ENCODE measurements at regions not wholly inside any gene's neighbourhood (a gene's known extent, or its start where the extent isn't known, plus 50 kb on each side); places are given as distances from the start of the nearest gene placed in this dataset.
"Not testable (repeated sequence)": the region's sequence is repeated elsewhere in the genome, so short reads cannot be mapped to it uniquely, and the experiment has no call there.

- Histone ChIP-seq H3K4me3 (ENCODE audit: insufficient read length, low read depth) (no peak overlapping the region), H3K4me1 (ENCODE audit: insufficient read depth, insufficient read length) (no peaks in the 10 kb centered on the region), H3K9me3 (ENCODE audit: insufficient read depth, low read length) (no peaks in the 10 kb centered on the region), H3K36me3 (ENCODE audit: insufficient read depth, insufficient read length, low read length) (no peaks in the 10 kb centered on the region), H3K9ac (ENCODE audit: insufficient read length, low read depth) (no peak overlapping the region), H3K27me3 (ENCODE audit: insufficient read depth, insufficient read length) (no peaks in the 10 kb centered on the region)
- no peak for TF ChIP-seq SUZ12 (IDR thresholded peaks at IDR 0.05; ENCODE audit: extremely low read depth, insufficient read depth, insufficient read length)
- TF ChIP-seq YY1 (IDR thresholded peaks at IDR 0.05; ENCODE audit: insufficient read depth, insufficient read length) = no peak
- TF ChIP-seq ZNF274 (IDR thresholded peaks at IDR 0.05; ENCODE audit: low read depth, low read length) = no peak
- no peak for DNase-seq (ENCODE audit: low read depth, low spot score)
These were observed 589.9 kb downstream of the DNAH5 start for GRCh38 chr5:13354611-13355010.

GRCh38 chr5:13350767-13351166 lies 593.7 kb downstream of the DNAH5 start:
- no peak for DNase-seq (ENCODE audit: low read depth, low spot score)
- no peaks in the 10 kb centered on the region for H3K27me3 ChIP-seq (ENCODE audit: insufficient read depth, insufficient read length)
- H3K9me3 ChIP-seq (ENCODE audit: insufficient read depth, low read length) = no peaks in the 10 kb centered on the region
- H3K36me3 ChIP-seq (ENCODE audit: insufficient read depth, insufficient read length, low read length) = no peaks in the 10 kb centered on the region
- TF ChIP-seq ZNF274 (IDR thresholded peaks at IDR 0.05; ENCODE audit: low read depth, low read length) (no peak), YY1 (IDR thresholded peaks at IDR 0.05; ENCODE audit: insufficient read depth, insufficient read length) (no peak), SUZ12 (IDR thresholded peaks at IDR 0.05; ENCODE audit: extremely low read depth, insufficient read depth, insufficient read length) (no peak)
- no peak overlapping the region for H3K4me3 ChIP-seq (ENCODE audit: insufficient read length, low read depth)
- no peak overlapping the region for H3K9ac ChIP-seq (ENCODE audit: insufficient read length, low read depth)
- H3K4me1 ChIP-seq (ENCODE audit: insufficient read depth, insufficient read length) = no peaks in the 10 kb centered on the region

- H3K9ac ChIP-seq (ENCODE audit: insufficient read length, low read depth) = no peak overlapping the region
- H3K4me3 ChIP-seq (ENCODE audit: insufficient read length, low read depth) = no peak overlapping the region
- H3K9me3 ChIP-seq (ENCODE audit: insufficient read depth, low read length) = no peaks in the 10 kb centered on the region
- no peaks in the 10 kb centered on the region for H3K4me1 ChIP-seq (ENCODE audit: insufficient read depth, insufficient read length)
- no peaks in the 10 kb centered on the region for H3K36me3 ChIP-seq (ENCODE audit: insufficient read depth, insufficient read length, low read length)
- TF ChIP-seq ZNF274 (IDR thresholded peaks at IDR 0.05; ENCODE audit: low read depth, low read length) (no peak), SUZ12 (IDR thresholded peaks at IDR 0.05; ENCODE audit: extremely low read depth, insufficient read depth, insufficient read length) (no peak), YY1 (IDR thresholded peaks at IDR 0.05; ENCODE audit: insufficient read depth, insufficient read length) (no peak)
- H3K27me3 ChIP-seq (ENCODE audit: insufficient read depth, insufficient read length) = no peaks in the 10 kb centered on the region
- DNase-seq (ENCODE audit: low read depth, low spot score) = no peak
These were observed 595.9 kb downstream of the DNAH5 start for GRCh38 chr5:13348568-13348967.

GRCh38 chr5:13346401-13346800 lies 598.1 kb downstream of the DNAH5 start:
- no peak for TF ChIP-seq YY1 (IDR thresholded peaks at IDR 0.05; ENCODE audit: insufficient read depth, insufficient read length)
- no peak for TF ChIP-seq ZNF274 (IDR thresholded peaks at IDR 0.05; ENCODE audit: low read depth, low read length)
- TF ChIP-seq SUZ12 (IDR thresholded peaks at IDR 0.05; ENCODE audit: extremely low read depth, insufficient read depth, insufficient read length) = no peak

GRCh38 chr5:13339093-13339492 lies 605.4 kb downstream of the DNAH5 start:
- no peak for DNase-seq (ENCODE audit: low read depth, low spot score)
- TF ChIP-seq SUZ12 (IDR thresholded peaks at IDR 0.05; ENCODE audit: extremely low read depth, insufficient read depth, insufficient read length) (no peak), YY1 (IDR thresholded peaks at IDR 0.05; ENCODE audit: insufficient read depth, insufficient read length) (no peak), ZNF274 (IDR thresholded peaks at IDR 0.05; ENCODE audit: low read depth, low read length) (no peak)
- Histone ChIP-seq H3K9ac (ENCODE audit: insufficient read length, low read depth) (no peak overlapping the region), H3K4me1 (ENCODE audit: insufficient read depth, insufficient read length) (no peaks in the 10 kb centered on the region), H3K9me3 (ENCODE audit: insufficient read depth, low read length) (no peaks in the 10 kb centered on the region), H3K36me3 (ENCODE audit: insufficient read depth, insufficient read length, low read length) (no peaks in the 10 kb centered on the region), H3K27me3 (ENCODE audit: insufficient read depth, insufficient read length) (no peaks in the 10 kb centered on the region), H3K4me3 (ENCODE audit: insufficient read length, low read depth) (no peak overlapping the region)

More at GRCh38 chr5:13346401-13346800, 598.1 kb downstream of the DNAH5 start:
- Histone ChIP-seq H3K9ac (ENCODE audit: insufficient read length, low read depth) (no peak overlapping the region), H3K36me3 (ENCODE audit: insufficient read depth, insufficient read length, low read length) (no peaks in the 10 kb centered on the region), H3K27me3 (ENCODE audit: insufficient read depth, insufficient read length) (no peaks in the 10 kb centered on the region), H3K4me3 (ENCODE audit: insufficient read length, low read depth) (no peak overlapping the region), H3K9me3 (ENCODE audit: insufficient read depth, low read length) (no peaks in the 10 kb centered on the region), H3K4me1 (ENCODE audit: insufficient read depth, insufficient read length) (no peaks in the 10 kb centered on the region)
- DNase-seq (ENCODE audit: low read depth, low spot score) = no peak

- not testable (repeated sequence) for DNase-seq (ENCODE audit: low read depth, low spot score); H3K27me3 ChIP-seq (ENCODE audit: insufficient read depth, insufficient read length); H3K4me1 ChIP-seq (ENCODE audit: insufficient read depth, insufficient read length); H3K36me3 ChIP-seq (ENCODE audit: insufficient read depth, insufficient read length, low read length); H3K9me3 ChIP-seq (ENCODE audit: insufficient read depth, low read length); H3K4me3 ChIP-seq (ENCODE audit: insufficient read length, low read depth); H3K9ac ChIP-seq (ENCODE audit: insufficient read length, low read depth)
These were observed 609.5 kb downstream of the DNAH5 start for GRCh38 chr5:13335026-13335425.

- Histone ChIP-seq H3K9ac (ENCODE audit: insufficient read length, low read depth) (no peak overlapping the region), H3K36me3 (ENCODE audit: insufficient read depth, insufficient read length, low read length) (no peaks in the 10 kb centered on the region), H3K27me3 (ENCODE audit: insufficient read depth, insufficient read length) (no peaks in the 10 kb centered on the region), H3K9me3 (ENCODE audit: insufficient read depth, low read length) (no peaks in the 10 kb centered on the region), H3K4me3 (ENCODE audit: insufficient read length, low read depth) (no peak overlapping the region), H3K4me1 (ENCODE audit: insufficient read depth, insufficient read length) (no peaks in the 10 kb centered on the region)
- no peak for DNase-seq (ENCODE audit: low read depth, low spot score)
- TF ChIP-seq YY1 (IDR thresholded peaks at IDR 0.05; ENCODE audit: insufficient read depth, insufficient read length) = no peak
- no peak for TF ChIP-seq SUZ12 (IDR thresholded peaks at IDR 0.05; ENCODE audit: extremely low read depth, insufficient read depth, insufficient read length)
- TF ChIP-seq ZNF274 (IDR thresholded peaks at IDR 0.05; ENCODE audit: low read depth, low read length) = no peak
These were observed 612.9 kb downstream of the DNAH5 start for GRCh38 chr5:13331585-13331984.

GRCh38 chr5:13328316-13328715 lies 616.2 kb downstream of the DNAH5 start:
- no peak overlapping the region for H3K9ac ChIP-seq (ENCODE audit: insufficient read length, low read depth)
- H3K9me3 ChIP-seq (ENCODE audit: insufficient read depth, low read length) = no peaks in the 10 kb centered on the region
- H3K4me3 ChIP-seq (ENCODE audit: insufficient read length, low read depth) = no peak overlapping the region
- TF ChIP-seq YY1 (IDR thresholded peaks at IDR 0.05; ENCODE audit: insufficient read depth, insufficient read length) (no peak), ZNF274 (IDR thresholded peaks at IDR 0.05; ENCODE audit: low read depth, low read length) (no peak), SUZ12 (IDR thresholded peaks at IDR 0.05; ENCODE audit: extremely low read depth, insufficient read depth, insufficient read length) (no peak)
- H3K27me3 ChIP-seq (ENCODE audit: insufficient read depth, insufficient read length) = no peaks in the 10 kb centered on the region
- no peaks in the 10 kb centered on the region for H3K4me1 ChIP-seq (ENCODE audit: insufficient read depth, insufficient read length)
- H3K36me3 ChIP-seq (ENCODE audit: insufficient read depth, insufficient read length, low read length) = no peaks in the 10 kb centered on the region
- DNase-seq (ENCODE audit: low read depth, low spot score) = no peak

Measured in NT2/D1 (cell line).